K562 (cell line): ENCODE measurements at regions not wholly inside any gene's neighbourhood (a gene's known extent, or its start where the extent isn't known, plus 50 kb on each side); places are given as distances from the start of the nearest gene placed in this dataset.

Experiments used
- BCLAF1 ChIP-seq, 2 experiments: fragments of 450-650 bp in 1 of 2; IDR thresholded peaks; 2 replicates each; pipeline ENCODE4 v1.6.1; 2011 to 2017; ENCODE audit warnings: low read depth in 2 of 2, antibody characterized with exemption in 1 of 2, borderline replicate concordance in 1 of 2, low read length in 1 of 2, mild to moderate bottlenecking in 1 of 2, mixed read lengths in 1 of 2; ENCODE audit not compliant: control insufficient read depth in 1 of 2
- CTCF ChIP-seq, 3 experiments: IDR thresholded peaks in 2 of 3; conservative IDR thresholded peaks in 1 of 3; 2 replicates each; pipeline ENCODE4 v1.5.1; 2011 to 2012; ENCODE audit warnings: low read length in 3 of 3, mild to moderate bottlenecking in 3 of 3, control low read depth in 2 of 3, improper control_type of control experiment in 1 of 3, inconsistent platforms in 1 of 3, low read depth in 1 of 3, mixed read lengths in 1 of 3, moderate library complexity in 1 of 3; ENCODE audit not compliant: insufficient read depth in 2 of 3
- GTF2F1 ChIP-seq: IDR thresholded peaks from 2 replicates; pipeline ENCODE4 v1.6.1; 2011; ENCODE audit warnings: low read depth, low read length, improper control_type of control experiment
- POLR2A ChIP-seq: fragments of 450-650 bp; conservative IDR thresholded peaks from 2 replicates; pipeline ENCODE4 v1.6.1; 2016
- POLR2AphosphoS2 ChIP-seq: IDR thresholded peaks from 2 replicates; pipeline ENCODE4 v1.6.1; 2012; ENCODE audit warnings: low read length, improper control_type of control experiment
- POLR3G ChIP-seq: IDR thresholded peaks from 2 replicates; pipeline ENCODE4 v1.6.1; 2011; ENCODE audit not compliant: insufficient read length, insufficient replicate concordance; ENCODE audit errors: extremely low read depth
- SPI1 ChIP-seq: IDR thresholded peaks from 2 replicates; pipeline ENCODE4 v1.6.1; 2011; ENCODE audit warnings: low read depth, low read length, control low read depth, borderline replicate concordance
- SRSF3 ChIP-seq: fragments of 200-400 bp; formaldehyde crosslinking; IDR thresholded peaks from 2 replicates; pipeline ENCODE4 v1.6.1; 2016; ENCODE audit warnings: mild to moderate bottlenecking, low read length, moderate library complexity; ENCODE audit not compliant: insufficient read depth
- SUPT5H ChIP-seq: fragments of 450-650 bp; IDR thresholded peaks from 2 replicates; pipeline ENCODE4 v1.6.1; 2016
- TBP ChIP-seq: optimal IDR thresholded peaks from 2 replicates; pipeline ENCODE3; 2011; ENCODE audit warnings: low read depth, low read length, improper control_type of control experiment
- THAP12 ChIP-seq: fragments of 250-450 bp; sonication (Bioruptor Pico); IDR thresholded peaks from 2 replicates; pipeline ENCODE4 v1.9.0; 2021; ENCODE audit warnings: mild to moderate bottlenecking, inconsistent platforms
- ZNF407 ChIP-seq: fragments of 450-650 bp; IDR thresholded peaks from 2 replicates; pipeline ENCODE4 v1.6.1; 2016; ENCODE audit warnings: low read depth

- TF ChIP-seq POLR2AphosphoS2 (no peak), SRSF3 (no peak), TBP (no peak), THAP12 (CRISPR knock-in tag) (no peak), SUPT5H (no peak), ZNF407 (no peak), POLR3G (no peak), GTF2F1 (no peak), CTCF (IDR thresholded peaks at IDR 0.05 in 2 of 3, conservative IDR thresholded peaks at IDR 0.05 in 1 of 3; ENCODE audit: insufficient read depth in 2 of 3, low read depth in 1 of 3, low read length in 3 of 3) (no peak), POLR2A (no peak), SPI1 (no peak), BCLAF1 (IDR thresholded peaks at IDR 0.05; ENCODE audit: borderline replicate concordance in 1 of 2, control insufficient read depth in 1 of 2, low read depth in 2 of 2, low read length in 1 of 2) (no peak)
These were observed 151.8 kb upstream of the ST6GALNAC5 start for GRCh38 chr1:76715474-76715873.
